ENCODE measurements at regions not wholly inside any gene's neighbourhood (a gene's known extent, or its start where the extent isn't known, plus 50 kb on each side); places are given as distances from the start of the nearest gene placed in this dataset.
"Not testable (repeated sequence)": the region's sequence is repeated elsewhere in the genome, so short reads cannot be mapped to it uniquely, and the experiment has no call there.

DNA sequence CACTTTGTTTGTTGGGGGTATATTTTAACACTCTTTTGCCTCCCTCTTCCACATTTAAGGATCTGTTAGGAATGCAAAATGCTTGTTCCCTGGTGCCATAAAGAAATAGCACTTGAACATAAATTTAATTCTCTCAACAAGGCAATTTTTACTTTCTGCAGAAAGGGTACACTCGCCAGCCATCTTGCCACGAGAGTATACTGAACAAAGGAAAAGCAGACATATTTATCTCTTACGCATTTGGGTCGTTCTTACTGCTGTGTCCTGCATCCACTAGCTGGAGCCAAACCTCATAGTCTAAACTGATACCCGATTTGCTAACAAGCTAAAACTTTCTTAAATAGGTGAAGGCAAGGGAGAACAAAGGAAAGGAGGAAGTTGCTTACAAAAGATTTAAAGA is 129.5 kb downstream of the B3GNT2 start:
- POLR2A ChIA-PET: no interaction called here
- peaks cover 40% of the 10 kb centered on the region for H3K9me3 Mint-ChIP-seq (ENCODE audit: unreplicated experiment)
- TF ChIP-seq CTCF (IDR thresholded peaks at IDR 0.05; ENCODE audit: insufficient read depth in 1 of 2, low read depth in 1 of 2, low read length in 1 of 2, severe bottlenecking in 1 of 2, unreplicated experiment in 1 of 2): no peak
- H3K4me1 ChIP-seq: peaks cover 17% of the 10 kb centered on the region
- peaks cover 6% of the 10 kb centered on the region for H3K36me3 Mint-ChIP-seq (ENCODE audit: insufficient read depth, unreplicated experiment)
- H3K27ac Mint-ChIP-seq (ENCODE audit: unreplicated experiment): no peak overlapping the region
- no peaks in the 10 kb centered on the region for H3K27me3 Mint-ChIP-seq (ENCODE audit: insufficient read depth, unreplicated experiment)
- intact Hi-C loops (cut with micrococcal nuclease; ENCODE audit: unreplicated experiment): loop anchor here (10.0 kb wide), 1 partner anchor 331 kb away; no protein-coding TSS in a partner anchor
- H3K36me3 ChIP-seq (ENCODE audit: control insufficient read depth, insufficient read depth, low read length): no peaks in the 10 kb centered on the region
- no peak for DNase-seq
- CTCF ChIA-PET: interaction anchor here (1.2 kb wide), 1 partner anchor 86 kb away, joined by 4 read pairs; no protein-coding TSS in a partner anchor
- no TSS peak for BruUV-seq (replicated peaks)
- H3K4me3 ChIP-seq (ENCODE audit: low read depth, low read length): no peak overlapping the region
- H3K4me1 Mint-ChIP-seq (ENCODE audit: low read depth, unreplicated experiment): peaks cover 24% of the 10 kb centered on the region
- H3K4me3 Mint-ChIP-seq (ENCODE audit: unreplicated experiment): no peak overlapping the region
- no peaks in the 10 kb centered on the region for H3K27me3 ChIP-seq (replicated peaks; ENCODE audit: control insufficient read depth, insufficient read depth, low read length)
- peaks cover 6% of the 10 kb centered on the region for H3K9me3 ChIP-seq

DNA sequence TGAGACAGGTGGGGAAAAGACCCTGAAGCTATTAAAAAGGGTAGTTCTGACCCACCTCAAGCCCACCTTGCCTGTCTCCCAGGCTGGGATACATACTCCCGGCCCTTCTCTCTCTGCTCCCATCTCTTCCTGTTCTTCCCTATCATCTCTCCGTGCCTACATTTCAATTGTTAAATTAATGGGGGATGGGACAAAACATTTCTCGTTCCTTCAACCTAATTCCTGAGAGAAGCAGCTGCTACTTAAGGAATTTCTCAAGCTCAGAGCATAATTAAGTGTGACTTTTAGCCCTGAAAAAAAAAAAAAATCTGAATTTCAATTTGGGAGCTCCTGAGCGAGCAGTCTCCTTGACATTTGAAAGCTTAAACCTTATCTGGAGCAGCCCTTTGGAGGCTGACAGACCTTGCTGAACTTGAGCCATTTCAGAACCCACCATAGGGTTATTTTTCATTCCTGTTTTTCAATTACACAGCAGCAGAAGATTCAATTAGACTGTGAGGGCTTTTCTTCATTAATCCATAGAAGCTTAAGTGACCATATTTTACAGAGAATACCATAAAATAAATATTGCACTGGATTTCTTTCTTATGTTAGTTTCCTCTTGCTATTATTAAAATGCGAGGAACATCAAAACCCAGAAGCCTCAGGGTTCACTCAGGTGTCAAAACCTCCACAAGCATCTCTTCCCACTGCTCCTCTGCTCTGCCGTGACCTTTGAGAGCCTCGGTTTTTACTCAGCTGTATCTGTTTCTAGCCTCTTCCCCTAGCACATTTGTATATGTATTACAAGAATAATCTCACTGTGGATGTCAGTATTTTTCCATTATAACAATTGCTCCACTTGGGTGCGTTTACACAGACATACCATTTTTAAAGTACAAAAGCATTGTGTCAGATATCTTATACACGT is 125.7 kb downstream of the B3GNT2 start:
- intact Hi-C loops (cut with micrococcal nuclease; ENCODE audit: unreplicated experiment): loop anchor here (10.0 kb wide), 1 partner anchor 327 kb away; no protein-coding TSS in a partner anchor
- Mint-ChIP-seq H3K9me3 (ENCODE audit: unreplicated experiment) (peaks cover 23% of the 10 kb centered on the region), H3K27me3 (ENCODE audit: insufficient read depth, unreplicated experiment) (no peaks in the 10 kb centered on the region), H3K27ac (ENCODE audit: unreplicated experiment) (no peak overlapping the region), H3K4me1 (ENCODE audit: low read depth, unreplicated experiment) (peaks cover 16% of the 10 kb centered on the region), H3K4me3 (ENCODE audit: unreplicated experiment) (no peak overlapping the region), H3K36me3 (ENCODE audit: insufficient read depth, unreplicated experiment) (no peaks in the 10 kb centered on the region)
- Histone ChIP-seq H3K9me3 (no peaks in the 10 kb centered on the region), H3K4me3 (ENCODE audit: low read depth, low read length) (no peak overlapping the region), H3K36me3 (ENCODE audit: control insufficient read depth, insufficient read depth, low read length) (no peaks in the 10 kb centered on the region), H3K27me3 (replicated peaks; ENCODE audit: control insufficient read depth, insufficient read depth, low read length) (no peaks in the 10 kb centered on the region), H3K4me1 (no peaks in the 10 kb centered on the region; the same call in 1 of the 2 replicates)
- CTCF ChIA-PET: no interaction called here
- POLR2A ChIA-PET: no interaction called here
- no TSS peak for BruUV-seq (replicated peaks)
- no peak for TF ChIP-seq CTCF (IDR thresholded peaks at IDR 0.05; ENCODE audit: insufficient read depth in 1 of 2, low read depth in 1 of 2, low read length in 1 of 2, severe bottlenecking in 1 of 2, unreplicated experiment in 1 of 2)
- DNase-seq: no peak

DNA sequence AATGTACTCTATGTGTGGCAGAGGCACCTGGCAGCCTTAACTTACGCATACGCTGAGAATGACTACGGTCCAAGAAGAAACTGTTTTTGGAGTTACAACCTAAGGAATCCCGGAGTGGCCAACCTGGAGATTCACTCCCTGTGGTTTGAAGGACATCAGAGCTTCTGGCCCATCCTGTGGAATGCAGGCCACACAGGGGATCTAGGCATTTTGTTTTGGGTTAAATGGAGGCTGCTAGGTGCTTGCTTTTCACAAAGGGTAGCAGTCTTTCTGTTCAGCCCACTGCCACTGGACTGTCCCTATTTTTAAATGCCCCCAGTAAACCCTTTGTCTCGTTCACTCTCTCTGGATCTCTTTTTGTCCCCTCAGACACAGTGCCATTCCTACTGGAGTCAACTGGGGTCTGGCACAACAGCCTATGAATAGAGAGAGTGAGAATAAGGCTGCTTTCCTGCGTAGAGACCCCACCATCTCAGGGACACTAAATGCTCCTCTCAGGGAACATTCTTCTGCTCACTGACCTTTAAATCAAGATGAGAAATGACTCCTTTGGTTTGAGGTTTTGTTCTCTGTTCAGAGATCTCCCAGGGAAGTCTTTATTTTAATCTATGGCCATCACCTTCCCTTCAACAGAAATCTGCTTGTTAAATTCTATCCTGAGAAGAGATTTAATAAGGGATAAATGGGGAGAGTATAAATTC is 124.9 kb downstream of the B3GNT2 start:
- Mint-ChIP-seq H3K4me3 (ENCODE audit: unreplicated experiment) (no peak overlapping the region), H3K36me3 (ENCODE audit: insufficient read depth, unreplicated experiment) (no peaks in the 10 kb centered on the region), H3K27ac (ENCODE audit: unreplicated experiment) (no peak overlapping the region), H3K9me3 (ENCODE audit: unreplicated experiment) (peaks cover 20% of the 10 kb centered on the region), H3K27me3 (ENCODE audit: insufficient read depth, unreplicated experiment) (no peaks in the 10 kb centered on the region), H3K4me1 (ENCODE audit: low read depth, unreplicated experiment) (peaks cover 16% of the 10 kb centered on the region)
- POLR2A ChIA-PET: no interaction called here
- Histone ChIP-seq H3K4me3 (ENCODE audit: low read depth, low read length) (no peak overlapping the region), H3K9me3 (no peaks in the 10 kb centered on the region), H3K4me1 (no peaks in the 10 kb centered on the region; the same call in 1 of the 2 replicates), H3K27me3 (replicated peaks; ENCODE audit: control insufficient read depth, insufficient read depth, low read length) (no peaks in the 10 kb centered on the region), H3K36me3 (ENCODE audit: control insufficient read depth, insufficient read depth, low read length) (no peaks in the 10 kb centered on the region)
- intact Hi-C loops (cut with micrococcal nuclease; ENCODE audit: unreplicated experiment): loop anchor here (10.0 kb wide), 1 partner anchor 326 kb away; no protein-coding TSS in a partner anchor
- CTCF ChIA-PET: no interaction called here
- BruUV-seq (replicated peaks): no TSS peak
- no peak for DNase-seq
- TF ChIP-seq CTCF (IDR thresholded peaks at IDR 0.05; ENCODE audit: insufficient read depth in 1 of 2, low read depth in 1 of 2, low read length in 1 of 2, severe bottlenecking in 1 of 2, unreplicated experiment in 1 of 2): no peak

DNA sequence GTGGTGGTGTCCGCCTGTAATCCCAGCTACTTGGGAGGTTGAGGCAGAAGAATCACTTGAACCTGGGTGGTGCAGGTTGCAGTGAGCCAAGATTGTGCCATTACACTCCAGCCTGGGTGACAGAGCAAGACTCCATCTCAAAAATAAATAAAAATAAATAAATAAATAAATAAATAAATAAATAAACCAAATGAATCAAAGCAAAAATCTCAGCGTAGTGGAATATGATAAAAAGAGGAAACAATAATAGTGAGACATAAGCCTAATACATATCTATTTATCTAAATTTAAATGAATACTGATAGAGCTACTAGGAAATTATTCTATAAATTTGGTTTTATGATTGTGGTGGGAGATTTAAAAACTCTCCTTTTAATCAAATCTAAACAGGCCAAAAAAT is 124.2 kb downstream of the B3GNT2 start:
- H3K27ac Mint-ChIP-seq (ENCODE audit: unreplicated experiment); H3K4me1 ChIP-seq; H3K36me3 Mint-ChIP-seq (ENCODE audit: insufficient read depth, unreplicated experiment); DNase-seq; POLR2A ChIA-PET; H3K27me3 Mint-ChIP-seq (ENCODE audit: insufficient read depth, unreplicated experiment); BruUV-seq (replicated peaks); H3K4me3 ChIP-seq (ENCODE audit: low read depth, low read length); H3K9me3 ChIP-seq; CTCF ChIA-PET; H3K27me3 ChIP-seq (replicated peaks; ENCODE audit: control insufficient read depth, insufficient read depth, low read length); H3K4me3 Mint-ChIP-seq (ENCODE audit: unreplicated experiment); H3K36me3 ChIP-seq (ENCODE audit: control insufficient read depth, insufficient read depth, low read length): not testable (repeated sequence)
- H3K9me3 Mint-ChIP-seq (ENCODE audit: unreplicated experiment): peaks cover 13% of the 10 kb centered on the region
- peaks cover 16% of the 10 kb centered on the region for H3K4me1 Mint-ChIP-seq (ENCODE audit: low read depth, unreplicated experiment)
- intact Hi-C loops (cut with micrococcal nuclease; ENCODE audit: unreplicated experiment): loop anchor here (10.0 kb wide), 1 partner anchor 325 kb away; no protein-coding TSS in a partner anchor
